Neural progenitor cell (in vitro differentiated cells): ENCODE measurements at regions not wholly inside any gene's neighbourhood (a gene's known extent, or its start where the extent isn't known, plus 50 kb on each side); places are given as distances from the start of the nearest gene placed in this dataset.

ENCODE experiments used
- CTCF ChIP-seq: fragments of 200-600 bp; sonication (generic); IDR thresholded peaks from 2 replicates; pipeline ENCODE4 v1.5.1; 2017; ENCODE audit warnings: antibody characterized with exemption, mild to moderate bottlenecking
- EZH2 ChIP-seq: fragments of 200-600 bp; sonication (generic); IDR thresholded peaks from 2 replicates; pipeline ENCODE4 v1.6.1; 2017; ENCODE audit warnings: antibody characterized with exemption, mild to moderate bottlenecking, moderate library complexity

DNA sequence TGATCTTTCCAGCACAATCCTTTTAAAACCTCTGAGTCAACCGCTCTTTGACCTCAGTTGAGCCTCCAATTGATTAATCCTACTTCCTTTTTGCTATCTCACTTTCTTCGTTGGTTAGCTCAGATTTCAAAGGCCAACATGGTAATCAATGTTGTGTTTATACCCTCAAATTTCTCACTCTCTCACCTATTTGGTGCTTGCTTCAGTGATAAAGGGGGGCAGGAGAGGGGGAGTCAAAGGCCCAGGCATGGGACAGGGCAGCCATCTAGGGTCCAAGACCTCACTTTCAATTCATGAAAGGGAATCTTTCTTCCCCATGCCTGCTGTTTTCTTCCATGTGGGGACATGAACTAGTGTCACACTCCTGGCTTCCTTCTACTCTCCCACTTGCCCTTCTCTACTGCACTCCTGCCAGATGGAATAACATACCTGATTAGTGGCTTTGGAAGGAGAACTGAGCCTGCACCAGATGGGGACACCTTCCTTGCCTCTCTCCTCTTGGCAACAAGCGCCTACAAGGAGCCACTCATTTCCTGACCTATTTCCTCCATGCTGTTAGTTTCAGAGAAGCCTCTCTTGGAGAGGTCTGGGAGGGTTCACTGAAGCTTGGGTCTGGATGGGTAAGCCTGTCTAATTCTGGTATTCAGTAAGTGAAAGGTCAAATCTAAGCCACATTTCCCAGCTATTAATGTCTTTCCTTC, 73.3 kb upstream of the ARHGAP29 start:
- TF ChIP-seq CTCF = no peak
- TF ChIP-seq EZH2 = no peak
